Iris pigment epithelial cell (primary cell): ENCODE measurements at regions not wholly inside any gene's neighbourhood (a gene's known extent, or its start where the extent isn't known, plus 50 kb on each side); places are given as distances from the start of the nearest gene placed in this dataset.

Source experiments
- DNase-seq: peaks from one replicate; pipeline ENCODE4 v3.0.0-alpha.2; 2011; ENCODE audit warnings: low read depth

DNA sequence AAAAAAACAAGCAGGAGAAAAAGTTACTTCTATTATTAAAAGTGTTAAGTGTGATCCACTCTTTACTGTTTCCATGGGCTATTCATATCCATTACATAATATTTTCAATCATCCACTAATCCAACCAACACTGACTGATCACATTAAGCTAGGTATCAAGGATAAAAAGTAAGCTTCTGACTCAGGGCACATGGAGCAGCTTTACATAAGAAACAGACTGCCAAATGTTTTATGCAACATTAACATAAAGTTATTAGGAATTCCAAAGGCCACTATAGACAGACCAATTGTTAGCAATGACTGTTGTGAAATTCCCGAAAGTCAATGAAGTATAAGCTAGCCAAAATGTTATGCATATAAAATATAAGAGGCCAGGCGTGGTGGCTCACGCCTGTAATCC lies 277.6 kb downstream of the ZEB2 start:
- no peak for DNase-seq

DNA sequence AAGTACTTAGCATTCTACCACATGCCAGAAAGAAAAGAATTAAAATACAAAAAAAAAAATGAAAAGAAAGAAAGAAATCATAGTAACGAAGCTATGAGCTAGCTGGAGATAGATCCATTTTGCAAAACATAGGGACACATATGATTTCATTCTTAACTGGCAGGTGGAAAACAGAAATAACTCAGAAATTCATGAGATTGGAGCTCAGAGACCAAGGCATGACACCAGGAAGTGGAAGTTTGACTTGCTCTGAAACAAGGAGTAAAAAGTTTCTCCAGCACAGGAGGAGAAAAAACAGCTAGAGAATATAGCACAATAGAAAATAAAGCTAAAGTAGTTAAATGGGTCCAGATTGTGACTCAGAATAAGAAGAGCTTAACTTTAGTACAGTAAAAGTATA lies 278.1 kb downstream of the ZEB2 start:
- DNase-seq, result no peak

DNA sequence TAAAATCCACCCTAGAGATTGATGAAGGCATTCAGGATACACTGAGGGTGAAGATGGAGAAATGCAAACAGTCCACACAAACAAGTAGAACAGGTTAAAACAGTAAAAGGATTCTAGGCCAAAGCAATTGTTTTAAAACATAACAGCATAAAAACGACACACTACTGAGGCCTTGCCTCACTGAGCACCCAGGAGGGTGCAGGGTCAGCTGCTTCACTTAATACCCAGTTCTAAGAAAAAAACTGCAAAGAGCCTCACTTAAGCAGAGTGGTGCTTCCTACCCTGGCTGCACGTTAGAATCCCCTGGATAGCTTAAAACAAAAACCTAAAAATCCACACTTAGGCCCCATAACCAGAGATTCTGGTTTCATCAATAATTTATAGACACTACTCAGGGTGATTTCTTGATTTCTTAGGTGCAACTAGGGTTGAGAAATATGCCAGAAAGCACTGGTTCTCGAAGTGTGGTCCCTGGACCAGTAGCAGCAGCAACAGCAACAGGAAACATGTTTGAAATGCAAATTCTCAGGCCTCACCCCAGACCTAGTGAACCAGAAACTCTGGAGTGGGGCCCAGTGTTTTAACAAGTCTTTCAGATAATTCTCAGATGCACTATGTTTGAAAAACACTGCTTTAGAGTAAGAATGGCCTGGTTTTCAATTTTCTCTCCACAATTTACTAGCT lies 279.1 kb downstream of the ZEB2 start:
- no peak for DNase-seq

DNA sequence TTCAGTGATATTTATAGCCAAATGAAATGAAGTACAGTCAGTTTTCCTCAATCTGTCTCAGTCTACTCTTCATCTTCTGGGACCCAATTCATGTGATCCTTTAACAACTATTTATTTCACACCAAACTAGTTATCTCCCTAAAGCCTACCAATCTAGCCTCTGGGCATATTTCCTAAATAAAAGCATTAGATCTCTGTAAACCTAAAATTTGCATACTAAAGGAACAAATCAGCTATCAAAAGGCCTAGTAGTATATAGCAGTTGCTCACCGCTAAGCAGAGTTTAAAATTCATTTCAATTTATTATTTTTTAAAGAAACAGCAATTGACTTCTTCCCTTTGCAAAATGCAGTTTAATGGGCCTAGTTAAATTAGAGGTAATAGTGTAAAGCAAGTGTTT lies 280.2 kb downstream of the ZEB2 start:
- DNase-seq, result no peak

DNA sequence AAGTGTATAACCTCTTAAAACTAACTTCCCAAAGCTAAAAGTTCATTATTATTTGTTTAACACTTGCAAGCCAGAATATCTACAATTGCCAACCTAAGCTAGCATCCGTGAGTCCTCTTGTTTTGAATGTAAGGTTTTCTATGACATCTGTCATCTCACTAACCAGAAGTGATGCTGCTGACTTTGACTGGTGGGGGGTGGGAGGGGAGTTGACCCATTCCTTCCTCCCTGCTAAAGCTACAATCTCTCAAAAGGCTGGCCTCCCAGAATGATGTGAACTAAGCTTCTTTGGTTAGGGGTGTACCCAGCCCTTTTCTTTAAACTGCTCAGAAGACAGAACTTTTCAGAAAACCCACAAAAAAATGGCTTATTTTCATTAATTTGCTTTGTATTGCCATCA lies 280.6 kb downstream of the ZEB2 start:
- no peak for DNase-seq

DNA sequence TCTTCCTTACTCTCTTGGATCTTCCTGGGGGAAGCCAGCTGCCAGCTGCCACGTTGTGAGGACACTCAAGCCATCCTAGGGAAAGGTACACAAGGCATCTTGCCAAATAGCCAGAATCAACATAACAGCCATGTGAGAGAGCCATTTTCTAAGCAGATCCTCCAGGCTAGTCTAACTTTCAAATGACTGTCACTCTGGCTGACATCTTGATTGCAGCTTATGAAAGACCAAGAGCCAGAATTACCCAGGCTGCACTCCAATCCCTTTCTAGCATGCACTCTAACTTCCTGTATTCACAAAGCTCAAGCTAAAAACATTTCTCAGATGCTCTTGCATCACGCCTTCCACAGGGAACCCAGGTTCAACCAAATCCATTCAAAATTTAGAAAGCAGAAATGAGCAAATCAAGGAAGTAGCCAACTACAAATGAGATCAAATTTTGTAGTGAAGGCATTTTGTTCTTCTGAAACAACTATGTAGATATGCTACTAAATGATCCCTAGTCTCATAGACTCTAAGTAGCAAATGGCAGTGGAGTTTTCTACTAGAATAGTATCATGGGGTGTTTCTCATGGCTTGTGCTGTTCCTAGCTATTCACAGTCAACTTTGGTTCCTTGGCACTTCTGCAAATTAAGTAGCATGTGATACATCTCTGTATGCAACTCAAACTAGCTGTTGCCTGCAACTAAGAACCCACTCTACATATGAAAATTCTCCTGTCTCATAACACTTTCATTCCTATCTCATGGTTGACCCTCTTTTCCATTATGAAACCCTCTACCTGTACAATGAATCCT lies 281.9 kb downstream of the ZEB2 start:
- DNase-seq, result no peak

DNA sequence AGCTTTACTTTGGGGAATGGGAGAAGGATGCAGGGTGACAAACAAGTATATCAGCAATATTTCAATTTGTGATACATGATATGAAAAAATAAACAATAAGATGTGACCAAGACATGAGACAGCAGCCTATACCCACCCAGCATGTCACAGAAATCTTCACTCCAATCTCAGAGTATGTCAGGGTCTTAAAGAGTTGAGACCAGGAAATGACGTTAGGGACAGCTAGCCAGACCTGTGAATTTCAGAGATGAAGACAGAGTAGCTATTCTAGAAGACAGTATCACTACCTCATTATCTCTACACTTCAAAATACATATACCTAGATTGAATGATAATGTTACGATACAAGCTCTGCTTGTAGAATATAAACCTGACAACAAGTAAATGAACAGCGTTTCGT lies 282.8 kb downstream of the ZEB2 start:
- no peak for DNase-seq

DNA sequence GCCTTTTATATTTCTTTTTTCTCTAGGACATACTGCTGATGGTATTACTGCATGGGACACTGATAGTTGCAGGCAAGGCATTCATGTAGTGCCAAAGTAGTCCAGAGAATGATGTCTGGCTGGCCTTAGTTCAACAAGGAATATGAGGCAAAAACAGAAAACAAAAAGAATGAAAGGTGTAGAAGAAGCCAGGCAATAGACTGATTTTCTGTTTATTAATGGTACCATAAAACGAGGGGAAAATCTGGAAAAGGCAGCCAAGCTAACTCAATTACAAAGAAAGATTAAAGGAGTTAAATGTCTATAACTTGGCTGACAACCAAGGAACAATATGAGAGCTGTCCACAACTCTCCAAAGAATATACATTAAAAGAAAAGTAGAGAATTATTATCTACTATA lies 284.9 kb downstream of the ZEB2 start:
- DNase-seq, result no peak

DNA sequence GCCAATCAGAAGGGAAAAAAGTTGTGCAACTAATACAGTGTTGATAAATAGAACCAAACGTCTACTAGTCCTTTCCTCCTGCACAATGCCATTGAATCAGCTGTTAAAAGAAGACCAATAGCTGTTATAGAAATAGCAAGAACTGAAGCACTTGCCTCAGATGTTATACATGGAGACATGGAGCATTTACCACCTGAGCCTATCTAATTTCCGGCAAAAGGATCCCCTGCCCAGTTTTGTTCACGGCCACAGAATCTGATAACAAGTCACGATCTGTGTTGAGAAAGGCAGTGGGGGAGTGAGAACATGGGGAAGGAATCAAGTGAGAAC lies 285.4 kb downstream of the ZEB2 start:
- peak; percentile 28 for DNase-seq

DNA sequence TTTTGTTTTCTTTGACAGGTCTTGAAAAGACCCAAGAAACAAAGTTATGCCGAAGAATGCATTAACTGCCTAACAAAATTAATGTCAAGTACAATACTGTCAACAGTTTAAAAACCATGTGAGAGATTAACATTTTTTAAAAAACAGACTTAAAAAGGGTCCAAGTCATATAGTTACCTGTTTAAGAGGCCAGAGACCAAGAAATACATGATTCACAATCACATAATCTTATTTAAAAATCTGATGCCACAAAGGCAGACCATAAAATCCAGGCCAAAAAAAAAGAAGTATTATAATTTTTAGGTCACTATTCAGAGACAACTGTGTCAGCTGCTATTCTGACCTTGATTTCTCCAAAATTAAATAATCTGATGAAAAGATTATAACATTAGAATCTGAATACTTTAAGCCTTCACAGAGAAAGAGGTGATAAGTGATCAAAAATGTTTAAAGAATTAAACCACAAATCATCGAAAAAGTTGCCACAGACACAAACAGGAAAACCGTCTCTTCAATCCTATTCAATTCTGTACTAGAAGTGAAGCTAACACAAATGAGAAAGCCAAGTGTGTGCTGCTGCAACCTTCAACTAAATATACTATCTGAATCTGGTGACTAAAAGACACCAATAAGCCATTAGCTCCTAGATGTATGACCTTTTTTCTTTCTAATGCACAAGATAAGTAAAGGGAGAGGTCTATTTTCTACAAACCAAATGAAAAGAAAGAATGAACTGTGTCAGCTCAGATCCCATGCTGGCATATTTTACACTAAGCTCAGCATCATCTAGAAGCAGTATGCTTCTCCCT lies 286.0 kb downstream of the ZEB2 start:
- no peak for DNase-seq

DNA sequence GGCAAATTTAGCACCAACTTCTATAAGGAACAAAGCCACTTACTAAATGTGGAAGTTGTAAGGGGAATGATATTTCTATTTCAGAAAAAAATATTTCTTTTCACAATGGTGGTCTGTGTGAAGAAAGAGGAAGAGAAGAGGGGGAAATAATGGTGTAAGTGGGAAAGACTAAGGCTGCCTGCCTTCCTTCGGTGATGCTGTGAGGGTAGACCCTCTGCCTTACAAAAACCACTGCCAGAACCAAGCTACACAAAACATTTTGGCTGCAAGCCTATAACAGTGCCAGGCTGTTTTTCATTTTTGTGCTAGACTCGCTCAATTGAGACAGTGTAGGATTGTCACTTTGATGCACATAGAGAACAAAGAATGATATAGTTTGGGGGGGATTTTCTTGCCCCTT lies 286.6 kb downstream of the ZEB2 start:
- no peak for DNase-seq

DNA sequence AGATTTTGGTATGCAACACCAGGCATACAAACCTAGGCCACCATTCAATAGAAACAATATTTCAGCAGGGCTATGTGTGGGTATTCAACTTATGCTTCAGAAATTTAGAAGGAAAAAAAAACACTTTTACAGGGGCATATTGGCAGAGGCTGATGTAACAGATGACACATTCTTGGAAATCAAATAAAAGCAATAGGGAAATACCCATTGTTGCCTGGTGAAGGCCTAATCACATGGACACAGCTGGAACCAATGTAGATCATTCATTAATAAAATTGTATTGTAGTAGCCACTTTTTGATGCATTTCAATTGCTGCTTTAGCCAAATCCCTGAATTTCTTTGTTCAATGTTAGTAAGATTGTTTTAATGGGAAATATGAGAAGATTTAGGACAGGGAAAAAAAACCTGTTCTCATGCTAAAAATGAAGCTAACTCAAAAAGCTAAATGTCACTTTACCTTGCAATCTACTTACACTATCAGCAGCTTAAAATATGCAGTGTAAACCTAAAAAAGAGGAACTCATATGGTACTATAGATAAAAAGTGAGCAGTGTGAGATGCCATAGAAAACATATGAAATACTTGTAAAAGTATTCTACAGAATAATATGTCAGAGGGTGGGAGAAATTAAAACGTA lies 289.4 kb downstream of the ZEB2 start:
- DNase-seq, result no peak

DNA sequence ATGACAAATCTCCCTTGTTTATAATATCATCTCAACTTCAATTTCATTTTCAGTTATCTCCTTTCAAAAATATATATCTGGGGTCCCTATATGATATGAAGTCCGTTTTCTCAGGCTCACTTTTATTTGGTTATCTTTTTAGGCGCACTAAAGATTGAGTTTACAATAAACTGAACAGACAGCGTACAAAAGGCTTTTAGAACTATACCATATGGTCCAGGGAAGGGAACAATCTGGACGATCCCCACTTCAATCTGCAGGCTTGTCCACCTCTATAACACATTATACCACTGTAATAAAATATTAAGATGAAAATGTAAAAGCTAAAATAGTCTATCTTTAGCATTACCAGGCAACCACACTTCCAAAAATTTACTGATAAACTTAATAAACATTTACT lies 289.9 kb downstream of the ZEB2 start:
- DNase-seq, result no peak

DNA sequence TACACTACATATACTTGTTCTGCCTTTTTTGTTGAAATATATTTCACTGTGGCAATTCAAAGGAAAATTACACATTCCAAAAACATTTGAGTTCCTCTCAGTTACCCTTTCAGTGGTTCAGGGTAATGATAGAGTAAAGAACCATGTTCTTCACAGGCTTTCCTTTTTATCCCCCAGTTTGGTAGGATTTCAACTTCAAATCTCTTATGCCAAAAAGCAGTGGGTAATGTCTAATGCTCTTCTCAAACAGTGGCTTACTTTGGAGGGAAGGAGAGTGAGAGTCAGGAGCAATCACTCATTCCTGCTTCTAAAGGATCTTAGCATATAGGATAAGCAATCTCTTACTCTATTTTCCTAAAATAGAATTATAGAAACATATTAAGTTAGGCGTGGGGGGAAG lies 290.6 kb downstream of the ZEB2 start:
- DNase-seq, result no peak

DNA sequence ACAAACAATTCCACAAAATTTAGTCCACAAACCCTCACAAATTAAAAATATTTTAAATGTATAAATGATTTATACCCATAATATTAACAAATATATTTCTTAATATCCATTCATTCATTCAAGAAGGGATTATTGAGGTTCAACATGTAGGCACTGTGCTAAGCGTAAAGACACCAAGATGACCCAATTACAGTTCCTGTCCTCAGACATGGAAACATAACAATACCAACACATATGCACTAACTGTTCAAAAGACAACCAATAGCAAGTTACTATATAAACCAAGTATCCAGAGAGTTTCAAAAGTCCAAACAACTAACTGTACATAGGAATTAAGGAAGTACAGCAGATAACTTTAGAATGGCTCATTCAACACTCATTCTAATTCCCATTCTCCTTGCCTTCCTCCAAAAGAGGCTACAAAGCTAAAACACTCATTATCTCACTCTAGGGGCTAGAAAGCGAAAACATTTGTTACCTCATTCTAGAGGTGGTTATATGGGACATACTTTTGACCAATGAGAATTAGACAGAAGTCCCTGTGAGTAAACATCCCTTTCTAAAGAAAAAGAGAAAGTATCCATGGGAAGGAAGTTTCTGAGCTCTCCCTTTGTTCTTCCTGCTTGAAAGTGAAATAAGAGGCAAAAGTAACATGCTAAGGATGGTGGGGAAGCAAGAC lies 292.4 kb downstream of the ZEB2 start:
- no peak for DNase-seq

DNA sequence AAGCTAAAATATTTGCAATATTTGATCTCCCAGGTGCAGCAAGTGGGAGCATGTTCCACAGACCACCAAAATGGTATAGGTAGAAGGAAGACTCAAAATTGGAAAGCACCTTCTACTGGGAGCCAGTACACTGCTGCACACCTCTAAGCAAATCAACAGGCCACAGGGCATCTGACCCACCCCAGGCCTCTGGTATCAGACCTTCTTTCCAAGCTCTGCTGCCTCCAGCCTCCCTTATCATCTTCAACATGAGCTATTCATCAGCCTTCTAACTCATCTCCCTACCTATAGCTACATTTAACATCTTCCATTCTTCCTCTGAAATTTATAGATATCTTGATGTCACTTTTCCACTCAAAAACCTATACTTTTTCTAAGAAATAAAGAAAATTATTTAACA lies 294.8 kb downstream of the ZEB2 start:
- DNase-seq, result no peak

DNA sequence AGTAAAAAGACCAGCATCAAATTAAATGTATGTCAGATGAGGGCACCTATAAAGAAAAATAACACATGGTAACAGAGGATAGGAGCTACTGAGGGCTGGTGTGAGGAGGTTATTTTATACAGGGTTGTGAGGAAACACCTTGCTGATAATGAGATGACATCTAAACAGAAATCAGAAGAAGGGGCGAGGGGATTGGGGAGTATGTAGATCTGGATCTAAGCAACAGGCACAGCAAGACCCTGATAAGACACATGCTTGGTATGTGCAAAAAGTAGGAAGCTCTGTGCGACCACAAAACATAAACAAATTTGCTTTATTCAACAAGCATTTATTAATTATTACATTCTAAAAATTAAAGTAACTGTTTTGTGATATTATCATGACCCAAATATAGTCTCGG lies 295.4 kb downstream of the ZEB2 start:
- DNase-seq, result no peak

DNA sequence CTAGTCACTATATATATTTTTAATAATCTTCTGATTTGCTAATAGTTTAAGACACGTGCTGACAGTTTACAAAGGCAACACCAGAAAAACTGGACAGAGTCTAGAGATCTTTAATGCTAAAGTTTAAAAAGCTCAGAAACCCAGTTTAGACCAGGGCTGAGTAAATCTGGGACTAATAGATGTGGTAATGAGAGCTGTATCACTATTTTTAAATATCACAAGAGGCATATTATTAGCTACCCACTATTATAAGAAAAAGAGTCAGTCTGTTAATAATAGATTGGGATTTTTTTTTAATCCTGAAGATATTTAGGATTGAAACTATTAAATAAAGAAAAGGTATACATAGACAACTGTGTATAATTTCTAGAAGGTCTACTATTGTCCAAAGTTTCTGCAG lies 299.9 kb downstream of the ZEB2 start:
- DNase-seq, result no peak

DNA sequence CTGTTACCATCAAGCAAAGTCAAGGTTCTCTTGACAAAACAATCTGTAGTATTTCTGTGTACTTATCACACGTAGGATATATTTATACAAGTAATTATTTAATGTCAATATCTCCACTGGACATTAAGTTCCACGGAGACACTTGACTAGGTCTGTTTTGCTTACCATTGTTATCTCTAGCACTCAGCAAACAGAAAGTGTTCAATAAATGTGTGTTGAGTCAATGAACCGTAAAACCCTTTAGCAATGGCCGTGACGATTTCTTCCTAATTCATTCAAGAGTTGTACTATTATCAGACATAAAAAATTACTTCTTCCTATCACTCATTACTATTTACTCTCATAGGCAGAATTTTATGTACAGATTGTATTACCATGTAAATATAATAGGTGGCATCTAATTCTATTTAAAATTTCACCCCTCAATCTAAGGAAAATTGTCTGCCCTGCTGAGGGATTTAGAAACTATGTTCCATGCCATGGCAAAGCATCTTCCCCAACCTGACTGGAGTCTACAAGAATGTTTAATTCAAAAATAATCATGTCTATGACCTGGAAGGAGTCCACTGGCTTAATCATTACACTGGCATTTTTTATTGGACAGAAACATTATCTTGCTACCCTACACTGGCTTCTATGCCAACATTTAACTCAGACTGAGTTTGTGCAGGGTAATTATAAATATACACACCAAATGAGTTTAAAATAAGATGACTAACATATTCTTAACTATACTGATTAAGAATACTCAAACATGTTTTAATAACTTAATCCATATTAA lies 301.9 kb downstream of the ZEB2 start:
- no peak for DNase-seq

DNA sequence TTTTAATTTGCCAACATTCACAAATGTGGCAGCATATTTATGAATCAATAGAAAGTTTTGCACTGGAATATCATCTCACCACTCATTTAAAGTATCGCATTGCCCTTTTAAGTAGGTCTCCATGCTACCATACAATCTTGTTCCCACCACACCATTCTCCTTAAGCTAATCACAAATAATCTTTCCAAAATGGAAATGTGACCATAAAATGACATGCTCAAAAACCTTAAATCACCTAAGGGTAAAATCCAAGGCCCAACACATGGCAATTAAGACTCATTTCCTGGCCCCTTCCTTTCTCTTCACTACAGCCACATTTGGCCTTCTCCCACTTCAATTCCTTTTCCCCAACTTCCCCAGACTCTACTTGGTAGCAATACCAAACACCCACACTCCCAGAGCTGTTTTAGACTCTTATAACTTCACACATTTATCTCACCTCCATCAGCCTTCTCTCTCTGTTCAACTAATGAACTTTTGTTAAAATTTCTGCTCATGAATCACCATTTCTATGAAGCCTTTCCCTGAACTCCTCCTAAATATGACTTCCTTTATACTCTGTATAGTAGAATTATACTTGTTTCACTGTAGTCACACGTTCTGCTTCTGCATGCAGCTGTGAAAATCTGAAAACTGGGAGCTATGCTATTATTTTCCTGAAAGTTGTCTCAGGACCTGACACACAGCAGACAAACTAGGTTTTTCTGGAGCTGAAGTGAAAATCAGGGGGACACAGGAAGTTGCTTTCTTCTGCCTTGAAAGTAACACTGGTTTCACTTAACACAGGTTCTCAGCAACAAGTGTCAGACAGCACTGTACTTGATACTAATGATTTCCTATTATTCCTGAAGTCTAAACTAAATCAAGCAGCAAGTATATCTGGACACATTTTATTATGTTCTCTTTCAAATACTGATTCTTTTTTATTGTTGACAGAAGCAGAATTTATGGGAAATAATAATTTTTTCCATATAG lies 303.9 kb downstream of the ZEB2 start:
- no peak for DNase-seq
